H1 (cell line): ENCODE measurements at regions not wholly inside any gene's neighbourhood (a gene's known extent, or its start where the extent isn't known, plus 50 kb on each side); places are given as distances from the start of the nearest gene placed in this dataset.

Experiments used
- CTCF ChIA-PET: fragments of 300-600 bp; sonication (Branson Sonifier 250); formaldehyde crosslinking; loops from one replicate; lab custom pipeline; 2021; ENCODE audit not compliant: partially characterized antibody; lab: Charles Lee
- POLR2A ChIA-PET: fragments of 300-600 bp; sonication (Branson Sonifier 250); formaldehyde crosslinking; loops from one replicate; lab custom pipeline; 2021; ENCODE audit warnings: inconsistent platforms; ENCODE audit not compliant: partially characterized antibody; lab: Charles Lee
- DNase-seq, 2 experiments: peaks; one replicate each; pipeline versions ENCODE4 v3.0.0 to v3.0.0-alpha.2; 2010 to 2022; ENCODE audit warnings: low spot score in 2 of 2, low read depth in 1 of 2, mixed read lengths in 1 of 2
- FAIRE-seq: peaks from 2 replicates; lab custom pipeline; 2011; peaks lifted over from hg19 to GRCh38; lab: Jason Lieb, UNC
- H2AFZ ChIP-seq: 2 replicates; pipeline ENCODE4 v1.8.1; 2012; ENCODE audit warnings: low read length, inconsistent platforms
- H2AK5ac ChIP-seq: 2 replicates; pipeline ENCODE4 v1.6.1; 2013; ENCODE audit warnings: low read depth, low read length
- H2BK120ac ChIP-seq: replicated peaks from 2 replicates; pipeline ENCODE3; 2013; ENCODE audit warnings: low read depth, low read length, inconsistent platforms
- H2BK12ac ChIP-seq: 2 replicates; pipeline ENCODE4 v1.6.1; 2013; ENCODE audit warnings: low read depth, low read length
- H2BK15ac ChIP-seq: 2 replicates; pipeline ENCODE4 v1.6.1; 2013; ENCODE audit warnings: low read length
- H2BK20ac ChIP-seq: 2 replicates; pipeline ENCODE4 v1.6.1; 2013; ENCODE audit warnings: low read length
- H2BK5ac ChIP-seq: 2 replicates; pipeline ENCODE4 v1.6.1; 2013; ENCODE audit warnings: low read depth, low read length
- H3K14ac ChIP-seq: 2 replicates; pipeline ENCODE4 v1.6.1; 2013; ENCODE audit warnings: inconsistent platforms; ENCODE audit not compliant: insufficient read length
- H3K18ac ChIP-seq: 2 replicates; pipeline ENCODE4 v1.6.1; 2013; ENCODE audit warnings: low read length; ENCODE audit errors: extremely low read depth
- H3K23ac ChIP-seq: 2 replicates; pipeline ENCODE4 v1.6.1; 2013; ENCODE audit warnings: inconsistent platforms; ENCODE audit not compliant: insufficient read length
- H3K23me2 ChIP-seq: 2 replicates; pipeline ENCODE4 v1.6.1; 2013; ENCODE audit warnings: low read depth, low read length
- H3K27ac ChIP-seq: 2 replicates; pipeline ENCODE4 v1.6.1; 2011; ENCODE audit warnings: low read depth, low read length, inconsistent platforms
- H3K27me3 ChIP-seq, 4 experiments: replicated peaks in 1 of 4; 1 replicate in 1 of 4; 2 replicates in 3 of 4; pipeline versions ENCODE4 v1.6.1 to v1.8.1; 2011 to 2013; ENCODE audit warnings: low read length in 3 of 4, mild to moderate bottlenecking in 3 of 4, inconsistent platforms in 2 of 4, mixed read lengths in 2 of 4, moderate library complexity in 1 of 4; ENCODE audit not compliant: control insufficient read depth in 3 of 4, insufficient read depth in 3 of 4; ENCODE audit errors: extremely low read depth in 1 of 4
- H3K36me3 ChIP-seq, 4 experiments: 2 replicates each; pipeline versions ENCODE4 v1.6.1 to v1.8.1; 2011 to 2013; ENCODE audit warnings: mild to moderate bottlenecking in 4 of 4, low read length in 3 of 4, moderate library complexity in 2 of 4, control low read depth in 1 of 4, inconsistent platforms in 1 of 4; ENCODE audit not compliant: insufficient read depth in 4 of 4, control insufficient read depth in 2 of 4
- H3K4ac ChIP-seq: replicated peaks from 2 replicates; pipeline ENCODE3; 2013; ENCODE audit warnings: low read length, low read depth, mixed read lengths, inconsistent platforms; ENCODE audit not compliant: insufficient read length
- H3K4me1 ChIP-seq, 4 experiments: replicated peaks in 1 of 4; 1 replicate in 1 of 4; 2 replicates in 3 of 4; pipeline versions ENCODE4 v1.6.1 to v1.8.1; 2011 to 2013; ENCODE audit warnings: low read length in 3 of 4, inconsistent platforms in 2 of 4, mixed read lengths in 1 of 4; ENCODE audit not compliant: insufficient read depth in 4 of 4, control insufficient read depth in 3 of 4
- H3K4me2 ChIP-seq, 2 experiments: 2 replicates each; pipeline versions ENCODE4 v1.6.1 to v1.8.1; 2011 to 2013; ENCODE audit warnings: low read depth in 2 of 2, low read length in 2 of 2, control low read depth in 1 of 2, inconsistent platforms in 1 of 2, mild to moderate bottlenecking in 1 of 2; ENCODE audit not compliant: insufficient read depth in 1 of 2
- H3K4me3 ChIP-seq, 4 experiments: fragments of 200-600, 300-600 bp in 1 of 4; sonication (generic), shearing (Covaris generic), sonication (Bioruptor Twin) in 1 of 4; 2 replicates each; pipeline versions ENCODE4 v1.5.1 to v1.8.1; 2011 to 2016; ENCODE audit warnings: low read length in 4 of 4, low read depth in 3 of 4, control low read depth in 2 of 4, inconsistent platforms in 2 of 4, mild to moderate bottlenecking in 2 of 4, mixed read lengths in 1 of 4, moderate library complexity in 1 of 4; ENCODE audit not compliant: insufficient read depth in 2 of 4; ENCODE audit errors: extremely low read depth in 1 of 4
- H3K56ac ChIP-seq: replicated peaks from 2 replicates; pipeline ENCODE3; 2013; ENCODE audit warnings: low read depth, mild to moderate bottlenecking, mixed read lengths, low read length, inconsistent platforms; ENCODE audit not compliant: insufficient read length
- H3K79me1 ChIP-seq: 2 replicates; pipeline ENCODE4 v1.6.1; 2013; ENCODE audit warnings: low read depth, low read length, control low read depth
- H3K79me2 ChIP-seq, 2 experiments: 2 replicates each; pipeline versions ENCODE4 v1.6.1 to v1.8.1; 2012 to 2013; ENCODE audit warnings: low read length in 2 of 2, mild to moderate bottlenecking in 2 of 2, inconsistent platforms in 1 of 2; ENCODE audit not compliant: insufficient read depth in 2 of 2, control insufficient read depth in 1 of 2
- H3K9ac ChIP-seq, 4 experiments: replicated peaks in 1 of 4; 1 replicate in 1 of 4; 2 replicates in 3 of 4; pipeline versions ENCODE4 v1.6.1 to v1.8.1; 2011 to 2013; ENCODE audit warnings: low read depth in 3 of 4, low read length in 3 of 4, control low read depth in 2 of 4, mild to moderate bottlenecking in 2 of 4, moderate library complexity in 2 of 4, inconsistent platforms in 1 of 4; ENCODE audit errors: extremely low read depth in 1 of 4
- H3K9me3 ChIP-seq, 2 experiments: 2 replicates each; pipeline versions ENCODE4 v1.6.1 to v1.8.1; 2012 to 2013; ENCODE audit warnings: mild to moderate bottlenecking in 2 of 2, moderate library complexity in 2 of 2, control low read depth in 1 of 2, inconsistent platforms in 1 of 2, low read depth in 1 of 2, low read length in 1 of 2, mixed read lengths in 1 of 2; ENCODE audit not compliant: insufficient read depth in 2 of 2
- H4K20me1 ChIP-seq, 2 experiments: replicated peaks in 1 of 2; 2 replicates each; pipeline versions ENCODE3 to v1.8.1; 2011 to 2013; ENCODE audit warnings: inconsistent platforms in 2 of 2, low read length in 2 of 2, mild to moderate bottlenecking in 1 of 2; ENCODE audit not compliant: insufficient read depth in 2 of 2, control insufficient read depth in 1 of 2
- H4K5ac ChIP-seq: 2 replicates; pipeline ENCODE4 v1.6.1; 2013; ENCODE audit warnings: low read length, low read depth, mixed read lengths, inconsistent platforms; ENCODE audit not compliant: insufficient read length
- H4K8ac ChIP-seq: 2 replicates; pipeline ENCODE4 v1.8.0; 2013; ENCODE audit warnings: mild to moderate bottlenecking, moderate library complexity, low read length, inconsistent platforms; ENCODE audit not compliant: insufficient read depth; ENCODE audit errors: extremely low read depth
- H4K91ac ChIP-seq: replicated peaks from 2 replicates; pipeline ENCODE3; 2013; ENCODE audit warnings: low read length, mixed read lengths, inconsistent platforms; ENCODE audit not compliant: insufficient read length
- BRCA1 ChIP-seq: IDR thresholded peaks from 2 replicates; pipeline ENCODE4 v1.6.1; 2012; ENCODE audit warnings: low read depth, low read length, improper control_type of control experiment
- EGR1 ChIP-seq: IDR thresholded peaks from 2 replicates; pipeline ENCODE4 v1.6.1; 2011; ENCODE audit warnings: low read depth, low read length, borderline replicate concordance
- FOSL1 ChIP-seq: IDR thresholded peaks from 2 replicates; pipeline ENCODE4 v1.6.1; 2011; ENCODE audit warnings: mild to moderate bottlenecking, low read depth, low read length, moderate library complexity; ENCODE audit not compliant: insufficient read depth
- RAD21 ChIP-seq, 2 experiments: IDR thresholded peaks in 1 of 2; conservative IDR thresholded peaks in 1 of 2; 2 replicates each; pipeline ENCODE4 v1.6.1; 2011; ENCODE audit warnings: low read depth in 2 of 2, low read length in 2 of 2, improper control_type of control experiment in 1 of 2, inconsistent platforms in 1 of 2, mild to moderate bottlenecking in 1 of 2, moderate library complexity in 1 of 2
- RBBP5 ChIP-seq: IDR thresholded peaks from 2 replicates; pipeline ENCODE4 v1.7.1; 2012; ENCODE audit warnings: low read depth, mild to moderate bottlenecking, inconsistent platforms, low read length, moderate library complexity, borderline replicate concordance
- SIN3A ChIP-seq, 2 experiments: IDR thresholded peaks in 1 of 2; conservative IDR thresholded peaks in 1 of 2; 2 replicates each; pipeline ENCODE4 v1.6.1; 2011 to 2012; ENCODE audit warnings: low read length in 2 of 2, improper control_type of control experiment in 1 of 2, low read depth in 1 of 2, mild to moderate bottlenecking in 1 of 2
- SIX5 ChIP-seq: IDR thresholded peaks from 2 replicates; pipeline ENCODE4 v1.6.1; 2011; ENCODE audit warnings: mild to moderate bottlenecking, low read depth, low read length
- TBP ChIP-seq: IDR thresholded peaks from 2 replicates; pipeline ENCODE4 v1.6.1; 2011; ENCODE audit warnings: low read depth, low read length, improper control_type of control experiment
- TEAD4 ChIP-seq: IDR thresholded peaks from 2 replicates; pipeline ENCODE4 v1.6.1; 2012; ENCODE audit warnings: low read depth, low read length, inconsistent platforms, mixed read lengths
- WGBS, 2 experiments: shearing (Covaris generic) in 1 of 2; methylation state at CpG; one replicate each; pipeline versions ENCODE4 v1.1.6 to v1.1.7; 2013 to 2015; ENCODE audit warnings: low lambda C conversion rate in 2 of 2, mixed read lengths in 2 of 2, inconsistent platforms in 1 of 2, low coverage in 1 of 2, missing lambda C conversion rate in 1 of 2; ENCODE audit not compliant: insufficient replicate concordance in 2 of 2, insufficient coverage in 1 of 2, insufficient read length in 1 of 2; ENCODE audit errors: extremely low coverage in 1 of 2, missing lambda C conversion rate in 1 of 2; 5-methylcytosine and 5-hydroxymethylcytosine counted together
- TF ChIP-seq, protein P1 (sequence below): IDR thresholded peaks from 2 replicates; pipeline ENCODE4 v1.6.1; 2012; ENCODE audit warnings: inconsistent platforms

DNA sequence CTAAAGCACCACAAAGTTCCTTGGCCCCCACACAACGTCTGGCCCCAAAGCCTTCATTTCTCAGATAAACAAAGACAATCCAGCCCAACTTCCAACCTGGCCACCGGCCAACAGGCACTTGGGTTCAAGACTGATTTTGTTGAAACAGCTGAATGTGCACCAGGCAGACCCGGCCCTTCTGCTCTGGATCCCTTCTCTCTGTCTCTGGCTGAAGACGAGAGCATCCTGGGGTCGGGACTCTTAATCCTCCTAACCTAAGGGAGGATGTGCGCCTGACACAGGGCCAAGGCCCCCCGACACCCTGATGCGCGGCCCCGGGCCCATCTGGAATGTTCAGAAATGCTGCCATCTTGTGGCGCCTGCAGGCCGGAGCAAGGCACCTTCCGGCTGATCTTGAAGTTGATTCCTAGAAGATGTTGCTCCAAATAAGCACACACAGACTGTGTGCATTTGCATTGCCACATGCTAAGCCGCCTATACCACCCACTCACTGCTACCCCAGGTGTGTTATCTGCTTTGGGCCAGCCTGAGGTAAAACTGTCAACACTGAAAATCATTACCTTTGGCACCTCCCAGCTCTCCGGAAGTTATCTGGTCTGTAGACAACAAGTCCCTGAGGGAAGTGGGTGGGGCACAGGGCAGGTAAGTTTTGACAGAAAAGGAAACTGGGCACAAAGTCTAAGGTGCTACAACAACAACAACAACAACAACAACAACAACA is 98.4 kb upstream of the HABP2 start:
- no peak overlapping the region for H3K4ac ChIP-seq
- H3K27ac ChIP-seq: no peak overlapping the region
- H2BK20ac ChIP-seq: no peak overlapping the region
- H2BK120ac ChIP-seq: no peak overlapping the region
- no peak overlapping the region for H3K14ac ChIP-seq
- H3K56ac ChIP-seq: no peak overlapping the region
- H3K4me3 ChIP-seq: no peak overlapping the region
- H3K36me3 ChIP-seq: no peaks in the 10 kb centered on the region
- H4K5ac ChIP-seq: no peak overlapping the region
- peak overlapping the region in 1 of 2 experiments; percentile 18; a peak in 1 of 4 replicates for H3K4me2 ChIP-seq
- no peaks in the 10 kb centered on the region for H3K9me3 ChIP-seq
- H4K91ac ChIP-seq: no peak overlapping the region
- no peak overlapping the region for H3K23ac ChIP-seq
- peak overlapping the region; percentile 67; the same call in 1 of the 2 replicates for H2AFZ ChIP-seq
- no peak overlapping the region for H2BK15ac ChIP-seq
- H3K79me1 ChIP-seq: no peaks in the 10 kb centered on the region
- FAIRE-seq (peak; percentile 72), DNase-seq (peak; percentile 33 to 88)
- no peak overlapping the region for H3K18ac ChIP-seq
- no peak overlapping the region for H2BK5ac ChIP-seq
- H3K79me2 ChIP-seq: no peaks in the 10 kb centered on the region
- H4K20me1 ChIP-seq: no peaks in the 10 kb centered on the region
- 0 out of 7 replicates have a peak, but pooled peaks cover 0 to 3% (median 0%) of the 10 kb centered on the region in 4 experiments for H3K4me1 ChIP-seq
- no peaks in the 10 kb centered on the region for H3K23me2 ChIP-seq
- H3K9ac ChIP-seq: no peak overlapping the region
- H2BK12ac ChIP-seq: no peak overlapping the region
- no peak overlapping the region for H4K8ac ChIP-seq
- POLR2A ChIA-PET: no interaction called here
- WGBS, 2 experiments: 34% methylated on average over 15 of the region's 15 CpGs; no CpG with 5 or more reads in 1 of the 2 experiments
- CTCF ChIA-PET: interaction anchor here (0.6 to 5.6 kb wide), 33 partner anchors 10 to 298 kb away, joined by 3 to 82 read pairs (median 3); no protein-coding TSS in a partner anchor
- H3K27me3 ChIP-seq: no peaks in the 10 kb centered on the region
- H2AK5ac ChIP-seq: no peak overlapping the region
- TF ChIP-seq RBBP5 (no peak), SIX5 (no peak), SIN3A (conservative IDR thresholded peaks at IDR 0.05 in 1 of 2, IDR thresholded peaks at IDR 0.05 in 1 of 2; ENCODE audit: low read depth in 1 of 2, low read length in 2 of 2) (no peak), EGR1 (no peak), TEAD4 (peak; percentile 85), RAD21 (IDR thresholded peaks at IDR 0.05 in 1 of 2, conservative IDR thresholded peaks at IDR 0.05 in 1 of 2; ENCODE audit: low read depth in 2 of 2, low read length in 2 of 2) (peak; percentile 88 to 89), TBP (no peak), FOSL1 (no peak), BRCA1 (no peak)
- TF ChIP-seq, protein P1, sequence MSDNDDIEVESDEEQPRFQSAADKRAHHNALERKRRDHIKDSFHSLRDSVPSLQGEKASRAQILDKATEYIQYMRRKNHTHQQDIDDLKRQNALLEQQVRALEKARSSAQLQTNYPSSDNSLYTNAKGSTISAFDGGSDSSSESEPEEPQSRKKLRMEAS: 0 out of 2 replicates have a peak, but pooled peaks have one; percentile 16
